Psoas muscle (tissue), 7 donors: ENCODE measurements at regions not wholly inside any gene's neighbourhood (a gene's known extent, or its start where the extent isn't known, plus 50 kb on each side); places are given as distances from the start of the nearest gene placed in this dataset.

Experiments
- ATAC-seq, 4 donors: fragments of 200-7000 bp; cut with Tn5 transposase; one replicate each; pipeline ENCODE4 v1.9.1; 2020; ENCODE audit warnings: moderate library complexity in 3 of 4, mild to moderate bottlenecking in 2 of 4
- DNase-seq, 2 donors: peaks; one replicate each; pipeline ENCODE4 v3.0.0-alpha.2; 2020
- H3K27ac ChIP-seq: fragments of 200-600 bp; one replicate; pipeline ENCODE4 v1.8.0; 2022
- H3K27me3 ChIP-seq, 3 donors: fragments of 200-600 bp in 1 of 3; one replicate each; pipeline versions ENCODE4 v1.6.1 to v1.8.0; 2013 to 2022; ENCODE audit warnings: low read length in 2 of 3, mild to moderate bottlenecking in 2 of 3, moderate library complexity in 1 of 3; ENCODE audit not compliant: insufficient read depth in 3 of 3
- H3K36me3 ChIP-seq, 2 donors: fragments of 200-600 bp in 1 of 2; one replicate each; pipeline versions ENCODE4 v1.6.1 to v1.8.0; 2013 to 2022; ENCODE audit warnings: low read depth in 1 of 2, mild to moderate bottlenecking in 1 of 2, moderate library complexity in 1 of 2; ENCODE audit not compliant: insufficient read depth in 1 of 2
- H3K4me1 ChIP-seq: fragments of 200-600 bp; one replicate; pipeline ENCODE4 v1.8.0; 2022
- H3K4me3 ChIP-seq: fragments of 200-600 bp; one replicate; pipeline ENCODE4 v1.8.0; 2022; ENCODE audit warnings: mild to moderate bottlenecking
- H3K9me3 ChIP-seq: fragments of 200-600 bp; one replicate; pipeline ENCODE4 v1.8.0; 2022
- WGBS, 3 donors: extraction: QIAGEN DNeasy Blood & Tissue Kit; methylation state at CpG; one replicate each; pipeline versions ENCODE4 v1.1.6 to v1.1.7; 2013; 5-methylcytosine and 5-hydroxymethylcytosine counted together
- intact Hi-C, 2 donors: fragments of 100-400 bp; cut with DNase I; formaldehyde crosslinking; loops; one replicate each; pipeline versions ENCODE4 v1.11.0 to v1.14.2; 2022
- TF ChIP-seq, protein P1 (sequence below): fragments of 200-600 bp; IDR thresholded peaks from one replicate; pipeline ENCODE4 v1.8.0; 2022; ENCODE audit warnings: antibody characterized with exemption
- donor health status: healthy with polysubstance abuse.
- donor health status: DM: no; HTN: no; CAD: no; lungs with moderate emphysema.
- donor health status: Bipolar disorder and iron deficiency.
- donor health status: healthy.
- donor health status: DM: yes; HTN: yes; CAD: no.
- donor health status: DM: no; HTN: no; CAD: no.
- donor health status: DM: yes; HTN: yes; CAD: no.

DNA sequence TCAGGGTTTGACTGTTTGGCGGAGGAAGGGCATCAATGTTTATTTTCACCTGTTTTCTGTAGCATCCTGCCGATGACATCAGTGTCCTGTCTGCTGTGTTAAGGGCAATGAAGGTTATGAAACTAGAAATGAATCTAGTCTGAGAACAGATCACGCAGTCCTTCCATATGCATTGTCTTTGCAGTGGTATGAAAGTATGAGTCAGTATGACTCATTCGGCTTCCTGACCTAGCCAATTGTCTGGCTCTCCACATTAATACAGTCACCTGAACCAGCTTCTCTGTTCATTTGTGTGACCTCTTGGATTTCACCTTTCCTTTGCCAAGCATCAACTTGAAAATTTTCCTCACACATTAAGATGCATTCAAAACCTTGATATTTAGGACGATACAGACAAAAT is 353.8 kb downstream of the RND3 start:
- intact Hi-C loops = no loop called here
- ATAC-seq (no peak), DNase-seq (no peak)
- Histone ChIP-seq H3K27me3 (no peaks in the 10 kb centered on the region), H3K36me3 (no peaks in the 10 kb centered on the region), H3K27ac (no peak overlapping the region), H3K4me3 (no peak overlapping the region), H3K9me3 (no peaks in the 10 kb centered on the region), H3K4me1 (no peaks in the 10 kb centered on the region)
- whole genome bisulfite sequencing, 3 donors = 76 to 82% (median 79%) methylated on average over 5 of the region's 5 CpGs
- TF ChIP-seq, protein P1, sequence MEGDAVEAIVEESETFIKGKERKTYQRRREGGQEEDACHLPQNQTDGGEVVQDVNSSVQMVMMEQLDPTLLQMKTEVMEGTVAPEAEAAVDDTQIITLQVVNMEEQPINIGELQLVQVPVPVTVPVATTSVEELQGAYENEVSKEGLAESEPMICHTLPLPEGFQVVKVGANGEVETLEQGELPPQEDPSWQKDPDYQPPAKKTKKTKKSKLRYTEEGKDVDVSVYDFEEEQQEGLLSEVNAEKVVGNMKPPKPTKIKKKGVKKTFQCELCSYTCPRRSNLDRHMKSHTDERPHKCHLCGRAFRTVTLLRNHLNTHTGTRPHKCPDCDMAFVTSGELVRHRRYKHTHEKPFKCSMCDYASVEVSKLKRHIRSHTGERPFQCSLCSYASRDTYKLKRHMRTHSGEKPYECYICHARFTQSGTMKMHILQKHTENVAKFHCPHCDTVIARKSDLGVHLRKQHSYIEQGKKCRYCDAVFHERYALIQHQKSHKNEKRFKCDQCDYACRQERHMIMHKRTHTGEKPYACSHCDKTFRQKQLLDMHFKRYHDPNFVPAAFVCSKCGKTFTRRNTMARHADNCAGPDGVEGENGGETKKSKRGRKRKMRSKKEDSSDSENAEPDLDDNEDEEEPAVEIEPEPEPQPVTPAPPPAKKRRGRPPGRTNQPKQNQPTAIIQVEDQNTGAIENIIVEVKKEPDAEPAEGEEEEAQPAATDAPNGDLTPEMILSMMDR = no peak

DNA sequence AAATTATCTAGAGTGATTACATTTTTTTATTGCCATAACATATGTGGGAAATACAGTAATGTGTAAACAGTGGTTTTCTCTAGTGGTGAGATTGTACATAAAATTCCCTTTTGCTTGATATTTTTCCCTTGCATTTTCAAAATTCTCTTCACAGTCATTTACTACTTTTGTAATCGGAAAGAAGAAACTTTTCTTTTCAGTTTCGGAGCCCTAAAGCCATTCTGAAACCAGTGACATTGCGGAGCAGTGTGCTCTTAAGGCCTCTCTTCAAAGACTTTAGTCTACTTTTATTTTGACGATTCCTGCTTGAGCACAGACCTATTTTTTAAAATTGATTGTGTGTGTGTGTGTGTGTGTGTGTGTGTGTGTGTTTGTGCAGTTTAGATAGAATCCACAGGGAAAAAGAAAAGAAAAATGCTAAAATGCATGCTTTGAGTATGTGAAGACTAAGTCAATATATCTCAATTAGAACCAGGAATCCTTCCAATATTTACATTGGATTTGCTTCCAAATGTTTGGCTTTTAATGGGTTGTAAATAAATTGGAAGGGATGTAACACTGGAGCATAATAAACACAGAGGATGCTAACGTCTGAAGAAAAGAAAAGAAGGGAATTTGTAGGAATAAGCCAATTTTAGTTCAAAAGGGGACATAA is 357.4 kb downstream of the RND3 start:
- WGBS, 3 donors = 83 to 86% (median 85%) methylated on average over 5 of the region's 5 CpGs
- Histone ChIP-seq H3K9me3 (no peaks in the 10 kb centered on the region), H3K4me3 (no peak overlapping the region), H3K36me3 (no peaks in the 10 kb centered on the region), H3K27me3 (no peaks in the 10 kb centered on the region), H3K27ac (no peak overlapping the region), H3K4me1 (no peaks in the 10 kb centered on the region)
- ATAC-seq (no peak), DNase-seq (no peak)
- TF ChIP-seq, protein P1 = no peak
- intact Hi-C loops = no loop called here

DNA sequence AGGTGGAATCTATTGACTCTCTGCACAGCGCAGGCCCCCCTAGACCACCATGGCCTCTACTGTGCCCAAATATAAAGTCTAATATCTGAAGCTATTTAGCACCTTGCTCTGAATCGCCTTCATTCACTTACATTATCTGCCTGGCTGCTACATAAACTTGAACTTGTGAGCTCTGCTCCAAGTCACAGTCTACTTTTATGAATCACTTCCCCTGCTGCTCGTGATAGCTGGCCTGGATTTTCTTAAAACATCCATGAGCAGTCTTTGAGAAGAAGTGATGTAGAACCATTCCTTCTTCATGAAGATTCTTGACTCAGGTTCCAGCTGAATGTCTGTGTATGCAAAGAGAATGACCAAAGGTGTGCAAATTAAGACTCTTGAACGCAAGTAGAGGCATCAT is 359.5 kb downstream of the RND3 start:
- H3K9me3 ChIP-seq = no peaks in the 10 kb centered on the region
- DNase-seq = no peak
- H3K4me3 ChIP-seq = no peak overlapping the region
- TF ChIP-seq, protein P1 = no peak
- intact Hi-C loops = no loop called here
- H3K27me3 ChIP-seq = no peaks in the 10 kb centered on the region
- H3K36me3 ChIP-seq = no peaks in the 10 kb centered on the region
- no peak overlapping the region for H3K27ac ChIP-seq
- 89 to 92% (median 90%) methylated on average over 4 of the region's 4 CpGs for WGBS, 3 donors
- ATAC-seq = no peak
- no peaks in the 10 kb centered on the region for H3K4me1 ChIP-seq

DNA sequence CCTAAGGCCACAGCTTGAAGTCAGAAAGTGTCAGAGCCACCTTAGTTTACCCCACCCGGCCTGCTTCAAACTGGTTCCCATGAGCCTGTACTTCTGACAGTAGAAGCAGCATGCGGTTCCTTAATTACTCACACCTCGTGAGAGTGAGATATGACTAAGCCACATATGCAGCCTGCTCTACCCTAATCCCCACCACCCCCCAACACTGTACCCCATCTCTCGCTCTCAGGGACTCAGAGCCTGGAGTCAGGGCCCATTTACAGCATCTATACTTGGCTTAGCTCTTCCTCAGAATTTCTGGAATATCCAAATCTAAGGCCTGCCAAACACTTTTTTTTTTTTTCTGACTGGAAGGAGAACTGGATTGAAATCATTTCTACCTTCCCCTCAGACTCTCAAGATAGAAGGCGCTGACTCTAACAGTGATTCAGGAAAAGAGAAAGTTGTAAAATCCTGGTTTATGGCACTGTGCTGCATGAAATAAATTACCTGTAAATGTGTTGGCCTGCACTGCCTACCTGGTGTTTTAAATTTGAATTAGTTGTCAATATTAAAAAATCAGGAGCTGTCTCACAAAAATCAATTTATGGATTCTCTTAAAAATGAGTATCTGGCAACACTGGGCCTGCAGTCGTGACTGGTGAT is 360.0 kb downstream of the RND3 start:
- no peak for DNase-seq
- Histone ChIP-seq H3K27ac (no peak overlapping the region), H3K36me3 (no peaks in the 10 kb centered on the region), H3K4me3 (no peak overlapping the region), H3K9me3 (no peaks in the 10 kb centered on the region), H3K4me1 (no peaks in the 10 kb centered on the region), H3K27me3 (no peaks in the 10 kb centered on the region)
- WGBS, 3 donors = 92 to 96% (median 94%) methylated on average over 6 of the region's 6 CpGs
- no peak for ATAC-seq
- TF ChIP-seq, protein P1 = no peak
- intact Hi-C loops = no loop called here

DNA sequence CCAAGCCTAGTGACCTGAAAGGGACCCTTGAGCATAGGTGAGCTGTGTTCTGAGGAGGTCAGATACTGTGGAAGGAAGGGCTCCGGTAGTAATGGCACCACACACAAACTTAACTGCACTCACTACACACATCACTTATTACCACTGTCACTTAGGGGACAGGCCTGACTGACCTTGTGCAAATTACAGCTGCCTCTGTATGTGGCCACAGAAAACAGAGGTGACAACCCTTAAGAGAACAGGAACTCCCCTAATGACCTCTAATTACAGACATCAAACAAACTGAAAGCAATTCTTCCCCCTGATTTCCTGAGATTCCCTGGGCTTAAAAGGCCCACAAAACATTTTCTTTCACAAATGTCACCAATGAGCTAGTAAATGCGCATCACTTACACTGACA is 360.6 kb downstream of the RND3 start:
- Histone ChIP-seq H3K9me3 (no peaks in the 10 kb centered on the region), H3K27me3 (no peaks in the 10 kb centered on the region), H3K36me3 (no peaks in the 10 kb centered on the region), H3K27ac (no peak overlapping the region), H3K4me1 (no peaks in the 10 kb centered on the region), H3K4me3 (no peak overlapping the region)
- TF ChIP-seq, protein P1 = no peak
- ATAC-seq (no peak), DNase-seq (no peak)
- intact Hi-C loops = no loop called here
- WGBS, 3 donors = 83 to 92% (median 90%) methylated on average over 2 of the region's 2 CpGs
